ENCODE measurements at regions not wholly inside any gene's neighbourhood (a gene's known extent, or its start where the extent isn't known, plus 50 kb on each side); places are given as distances from the start of the nearest gene placed in this dataset.
"Not testable (repeated sequence)": the region's sequence is repeated elsewhere in the genome, so short reads cannot be mapped to it uniquely, and the experiment has no call there.

GRCh38 chr2:146970981-146971380 is 873.8 kb upstream of the ACVR2A start:
- TF ChIP-seq CTCF, POLR2A, EP300 (IDR thresholded peaks at IDR 0.05): not testable (repeated sequence)
